ENCODE measurements at regions not wholly inside any gene's neighbourhood (a gene's known extent, or its start where the extent isn't known, plus 50 kb on each side); places are given as distances from the start of the nearest gene placed in this dataset.
"Not testable (repeated sequence)": the region's sequence is repeated elsewhere in the genome, so short reads cannot be mapped to it uniquely, and the experiment has no call there.

DNA sequence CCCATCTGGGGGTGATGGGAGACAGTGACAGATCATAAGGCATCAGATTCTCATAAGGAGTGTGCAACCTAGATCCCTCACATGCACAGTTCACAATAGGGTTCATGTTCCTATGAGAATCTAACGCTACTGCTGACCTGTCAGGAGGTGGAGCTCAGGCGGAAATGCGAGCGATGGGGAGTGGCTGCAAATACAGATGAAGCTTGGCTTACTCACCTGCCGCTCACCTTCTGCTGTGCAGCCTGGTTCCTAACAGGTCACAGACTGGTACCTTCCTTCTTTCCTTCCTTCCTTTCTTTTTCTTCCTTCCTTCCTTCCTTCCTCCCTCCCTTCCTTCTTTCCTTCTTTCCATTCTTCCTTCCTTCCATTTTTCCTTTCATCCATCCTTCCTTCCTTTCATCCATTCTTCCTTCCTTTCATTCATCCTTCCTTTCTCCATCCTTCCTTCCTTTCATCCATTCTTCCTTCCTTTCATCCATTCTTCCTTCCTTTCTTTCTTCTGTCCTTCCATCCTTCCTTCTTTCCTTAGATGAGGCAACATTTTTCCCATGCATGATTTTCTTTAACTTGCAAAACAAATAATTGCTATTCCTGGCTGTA lies 370.0 kb upstream of the AUTS2 start:
- no peak for DNase-seq (ENCODE audit: low read depth, low spot score)
- no peak overlapping the region for H3K27ac ChIP-seq

DNA sequence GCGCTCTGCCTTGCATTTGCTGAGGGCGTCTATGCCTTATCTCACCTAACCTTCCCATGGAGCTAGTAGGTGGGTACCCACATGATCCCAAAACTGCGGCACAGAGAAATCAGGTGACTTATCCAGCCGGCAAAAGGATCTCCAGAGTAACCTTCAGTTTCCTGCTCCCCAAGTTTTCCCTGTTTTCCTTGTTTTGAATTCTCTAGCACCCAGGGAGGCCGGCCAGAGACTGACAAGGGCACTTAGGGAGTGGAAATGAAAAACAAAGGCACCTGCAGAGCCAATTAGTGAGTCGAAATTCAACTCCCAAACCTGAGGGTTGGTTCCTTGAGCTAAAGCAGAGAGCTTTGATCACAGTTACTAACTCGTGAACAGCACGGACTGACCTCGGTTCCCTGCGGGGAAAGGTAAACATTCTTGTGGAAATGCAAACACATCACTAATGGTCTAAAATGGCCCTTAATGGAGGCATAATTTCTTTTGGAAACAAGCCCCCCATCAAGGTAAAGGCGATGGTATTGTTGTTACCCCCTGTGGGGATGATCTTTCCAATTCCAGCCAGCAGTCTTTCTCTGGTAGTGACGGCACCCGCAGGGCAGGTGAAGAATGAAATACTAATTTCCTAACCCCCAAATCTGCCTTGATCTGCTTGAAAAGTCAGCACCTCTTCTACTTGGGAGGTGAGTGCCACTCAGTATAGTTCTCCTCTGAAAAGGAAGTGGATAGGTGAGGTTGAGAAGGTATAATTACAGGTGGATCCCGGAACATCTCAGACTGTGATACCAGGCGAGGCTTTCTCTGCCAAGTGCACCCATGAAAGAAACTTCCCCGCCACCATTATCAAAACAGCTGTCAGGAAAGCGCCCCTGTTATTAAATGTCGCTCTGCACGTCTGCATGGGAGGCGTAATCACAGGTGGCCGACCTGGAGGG lies 365.6 kb upstream of the AUTS2 start:
- H3K27ac ChIP-seq = no peak overlapping the region
- DNase-seq (ENCODE audit: low read depth, low spot score) = no peak

DNA sequence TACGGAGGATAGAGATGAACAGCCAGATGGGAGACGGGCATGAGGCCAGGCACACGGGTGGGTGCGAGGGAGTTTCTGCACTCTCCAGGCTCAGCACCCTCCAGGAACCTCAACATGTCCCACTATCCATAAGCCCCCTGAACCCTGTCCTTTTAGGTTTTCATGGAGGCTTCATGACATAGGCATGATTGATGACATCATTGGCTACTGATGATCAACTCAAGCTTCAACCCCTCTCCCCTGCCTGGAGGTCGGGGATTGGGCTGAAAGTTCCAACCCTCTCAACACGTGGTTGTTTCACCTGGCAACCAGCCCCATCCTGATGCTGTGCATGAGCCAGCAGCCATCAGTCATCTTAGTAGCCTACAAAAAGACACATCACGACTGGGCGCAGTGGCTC lies 360.7 kb upstream of the AUTS2 start:
- no peak for DNase-seq (ENCODE audit: low read depth, low spot score)
- H3K27ac ChIP-seq = no peak overlapping the region

DNA sequence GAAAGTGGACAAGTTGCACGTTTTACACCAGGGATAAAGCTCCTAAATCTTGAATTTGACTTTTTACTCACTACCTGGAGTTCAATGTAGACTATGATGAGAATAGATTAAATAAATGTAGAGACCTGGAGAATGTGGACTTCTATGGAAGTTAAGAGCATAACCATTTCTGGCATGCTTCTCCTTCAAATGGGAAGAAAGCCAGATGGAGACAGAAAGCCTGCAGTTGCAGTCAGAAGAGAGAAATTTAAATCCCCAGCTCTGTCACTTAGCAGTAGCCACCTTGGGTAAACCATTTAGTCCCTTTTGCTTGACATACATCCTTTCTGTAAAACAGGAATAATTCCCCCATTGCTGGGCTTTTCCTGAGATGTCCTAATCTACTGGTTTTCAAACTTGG lies 355.3 kb upstream of the AUTS2 start:
- DNase-seq (ENCODE audit: low read depth, low spot score) = no peak
- no peak overlapping the region for H3K27ac ChIP-seq

DNA sequence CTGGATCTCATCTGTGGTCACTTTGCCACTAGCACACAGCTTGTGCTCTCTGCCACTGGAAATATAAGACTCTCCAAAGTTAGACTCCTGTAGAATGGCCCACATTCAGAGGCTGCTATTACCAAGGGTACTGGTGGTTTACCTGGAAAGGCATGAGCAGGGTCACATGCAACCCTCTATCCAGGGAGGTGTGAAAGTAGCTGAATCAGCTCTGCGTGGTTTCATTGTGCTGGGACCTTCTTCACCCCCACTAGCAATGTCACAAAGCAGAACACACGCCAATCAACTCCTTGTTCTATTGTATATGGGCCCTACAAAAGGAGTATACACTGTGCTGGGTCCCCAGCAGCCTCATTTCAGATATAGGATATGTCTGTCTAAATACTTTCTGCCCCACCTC lies 353.6 kb upstream of the AUTS2 start:
- H3K27ac ChIP-seq = no peak overlapping the region
- DNase-seq (ENCODE audit: low read depth, low spot score) = no peak

DNA sequence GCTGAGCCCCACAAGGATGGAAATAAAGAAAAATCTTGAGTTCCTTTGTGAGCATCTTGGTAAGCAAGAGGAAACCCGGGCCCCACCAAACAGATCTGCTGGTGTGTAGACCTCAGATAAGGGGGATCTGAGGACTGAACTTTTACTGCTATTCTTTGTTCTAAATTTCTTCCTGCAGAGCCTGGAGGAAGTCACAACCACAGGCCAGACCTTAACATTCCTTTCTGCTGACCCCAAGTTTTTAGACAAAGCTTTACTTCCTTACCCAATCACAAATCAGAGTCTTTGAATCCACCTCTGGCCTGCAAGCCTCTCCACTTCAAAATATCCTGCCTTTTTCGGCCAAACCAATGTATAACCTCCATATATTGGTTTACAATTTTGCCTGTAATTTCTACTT lies 352.6 kb upstream of the AUTS2 start:
- no peak overlapping the region for H3K27ac ChIP-seq
- DNase-seq (ENCODE audit: low read depth, low spot score) = no peak

DNA sequence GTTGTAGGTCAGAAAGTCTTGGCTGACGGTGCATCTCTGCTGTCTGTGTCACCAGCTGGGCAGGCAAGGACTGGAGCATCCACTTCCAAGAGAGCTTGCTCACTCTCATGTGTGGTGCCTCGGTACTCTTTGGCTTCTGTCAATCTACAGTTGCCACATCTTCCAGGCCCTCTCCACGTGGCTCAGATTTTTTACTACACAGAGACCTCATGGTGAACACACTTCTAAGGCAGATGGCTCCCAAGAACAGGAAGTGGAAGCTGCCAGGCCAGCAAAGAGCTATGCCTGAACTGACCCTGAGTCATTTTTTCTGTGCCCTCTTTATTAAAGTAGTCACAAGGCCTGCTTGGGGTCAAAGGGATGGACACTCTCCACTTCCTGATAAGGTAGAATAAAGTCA lies 351.5 kb upstream of the AUTS2 start:
- H3K27ac ChIP-seq = no peak overlapping the region
- no peak for DNase-seq (ENCODE audit: low read depth, low spot score)

DNA sequence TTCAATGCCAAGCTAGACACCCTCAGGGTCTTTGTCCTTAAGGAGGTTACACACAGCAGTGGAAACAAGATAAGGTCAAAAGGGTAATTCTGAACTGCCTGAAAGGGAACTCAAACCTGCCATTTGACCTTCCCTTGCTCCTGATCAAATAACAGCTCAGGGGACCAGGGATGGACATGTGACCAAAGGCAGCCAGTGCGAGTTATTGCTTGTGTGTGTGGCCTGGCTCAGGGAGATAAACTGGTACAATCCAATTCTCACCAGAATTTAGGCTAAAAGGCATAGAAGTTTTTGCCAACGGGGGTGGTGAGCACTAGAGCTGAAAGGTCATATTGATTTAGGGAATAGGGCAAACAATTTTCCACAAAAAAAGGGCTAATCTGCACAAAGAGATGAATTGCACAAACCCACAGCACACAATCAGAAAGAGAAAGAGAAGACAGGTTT lies 349.9 kb upstream of the AUTS2 start:
- not testable (repeated sequence) for H3K27ac ChIP-seq; DNase-seq (ENCODE audit: low read depth, low spot score)

DNA sequence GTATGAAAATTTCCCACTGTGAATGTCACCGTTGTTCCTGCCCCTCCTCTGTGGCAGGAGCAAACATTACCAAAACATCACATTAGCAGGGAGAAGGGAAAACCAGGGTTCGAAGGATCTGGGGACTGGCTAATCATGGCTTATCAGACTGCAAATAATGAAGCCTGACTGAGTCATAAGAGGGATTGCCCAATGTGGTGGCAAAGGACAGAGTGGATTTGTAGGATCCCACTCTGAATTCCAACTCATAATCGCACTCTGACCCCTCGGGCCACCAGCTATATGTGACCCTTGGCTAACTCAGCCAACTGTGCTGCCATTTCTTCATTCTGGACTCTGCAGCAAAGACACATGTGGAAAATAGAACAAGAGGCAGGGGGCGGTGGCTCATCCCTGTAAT lies 347.3 kb upstream of the AUTS2 start:
- DNase-seq (ENCODE audit: low read depth, low spot score) = no peak
- no peak overlapping the region for H3K27ac ChIP-seq

DNA sequence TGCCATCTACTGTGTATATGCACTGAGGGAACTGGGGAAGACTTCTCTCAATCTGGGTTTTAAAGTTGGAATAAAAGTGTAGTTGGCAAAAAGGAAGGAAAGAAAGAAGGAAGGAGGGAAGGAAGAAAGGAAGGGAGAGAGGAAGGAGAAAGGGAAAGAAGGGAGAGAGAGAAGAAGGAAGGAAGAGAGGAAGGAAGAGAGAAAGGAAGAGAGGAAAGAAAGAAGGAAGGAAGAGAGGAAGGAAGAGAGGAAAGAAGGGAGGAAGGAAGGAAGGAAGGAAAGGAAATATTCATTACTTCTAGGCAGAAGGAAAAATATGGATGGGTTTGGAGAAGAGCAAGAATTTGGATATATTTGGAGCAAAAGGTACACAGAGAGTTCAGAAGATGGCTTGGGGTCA lies 343.6 kb upstream of the AUTS2 start:
- DNase-seq (ENCODE audit: low read depth, low spot score) = no peak
- no peak overlapping the region for H3K27ac ChIP-seq

DNA sequence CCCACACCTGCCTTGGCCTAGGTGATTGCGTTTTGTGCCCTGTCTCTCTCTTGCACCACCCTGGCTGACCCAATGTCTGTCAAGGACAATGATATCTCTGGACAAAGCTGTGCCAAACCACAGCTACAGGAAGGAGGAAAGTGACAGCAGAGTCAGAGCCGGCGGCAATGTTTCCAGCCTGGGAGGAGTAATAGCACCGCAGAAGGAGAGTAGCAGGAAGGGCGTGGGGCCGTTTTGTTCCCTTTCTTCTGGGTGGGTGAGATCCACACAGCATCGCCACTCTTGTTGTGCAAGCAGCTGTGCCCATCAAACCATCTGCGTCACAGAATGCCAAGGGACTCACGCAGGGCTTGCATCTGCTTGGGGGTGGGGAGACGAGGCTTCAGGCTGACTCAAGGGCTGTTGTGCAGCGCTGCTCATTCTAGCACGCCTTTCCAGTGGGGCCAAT lies 341.6 kb upstream of the AUTS2 start:
- no peak overlapping the region for H3K27ac ChIP-seq
- no peak for DNase-seq (ENCODE audit: low read depth, low spot score)

DNA sequence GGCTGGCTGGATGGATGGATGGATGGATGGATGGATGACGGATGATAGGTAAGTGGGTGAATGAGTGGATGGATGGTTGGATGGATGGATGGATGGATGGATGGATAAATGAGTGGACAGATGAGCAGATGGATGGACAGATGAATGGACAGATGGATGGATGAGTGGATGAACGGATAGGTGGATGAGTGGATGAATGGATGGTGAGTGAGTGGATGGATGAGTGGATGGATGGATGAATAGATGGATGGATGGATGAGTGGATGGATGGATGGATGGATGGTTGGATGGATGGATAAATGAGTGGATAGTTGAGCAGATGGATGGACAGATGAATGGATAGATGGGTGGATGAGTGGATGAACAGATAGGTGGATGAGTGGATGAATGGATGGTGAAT lies 340.7 kb upstream of the AUTS2 start:
- no peak overlapping the region for H3K27ac ChIP-seq
- no peak for DNase-seq (ENCODE audit: low read depth, low spot score)

DNA sequence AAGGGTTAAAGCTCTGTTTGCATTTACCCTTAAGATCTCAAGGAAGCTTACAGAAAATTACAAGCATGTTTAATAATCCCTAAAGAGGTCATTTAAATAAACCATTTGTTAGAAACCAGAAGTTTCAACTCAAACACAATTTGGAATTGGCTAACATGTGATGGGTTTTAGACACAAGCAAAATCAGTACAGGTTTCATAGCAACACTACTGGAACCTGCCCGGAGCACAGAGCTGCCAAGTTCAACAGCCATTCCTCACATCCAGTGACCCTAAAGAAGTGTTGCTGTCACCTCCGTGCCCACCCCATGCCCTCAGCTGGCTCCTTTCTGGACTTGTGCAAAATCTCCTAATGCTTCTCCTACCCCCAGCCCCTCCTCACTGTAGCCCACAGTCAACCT lies 338.8 kb upstream of the AUTS2 start:
- H3K27ac ChIP-seq = no peak overlapping the region
- DNase-seq (ENCODE audit: low read depth, low spot score) = no peak

DNA sequence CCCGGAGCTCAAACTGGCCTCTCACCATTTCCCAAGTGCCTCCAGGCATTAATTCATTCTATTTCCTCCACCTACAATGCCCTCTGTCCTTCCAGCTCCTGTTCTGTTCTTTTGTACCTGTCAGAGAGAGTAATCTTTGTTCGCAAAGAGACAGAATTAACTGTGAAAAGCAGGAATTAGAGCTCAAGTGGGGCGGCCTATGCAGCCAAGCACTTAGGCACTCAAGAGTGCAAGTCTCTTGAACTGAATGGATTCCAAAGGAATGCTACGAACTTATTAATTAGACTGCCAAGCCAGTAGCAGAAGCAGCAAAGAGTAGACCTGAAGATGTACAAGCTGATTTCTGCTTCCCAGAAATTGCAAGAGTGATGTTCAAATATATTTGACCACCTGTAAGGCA lies 338.3 kb upstream of the AUTS2 start:
- no peak for DNase-seq (ENCODE audit: low read depth, low spot score)
- H3K27ac ChIP-seq = no peak overlapping the region

DNA sequence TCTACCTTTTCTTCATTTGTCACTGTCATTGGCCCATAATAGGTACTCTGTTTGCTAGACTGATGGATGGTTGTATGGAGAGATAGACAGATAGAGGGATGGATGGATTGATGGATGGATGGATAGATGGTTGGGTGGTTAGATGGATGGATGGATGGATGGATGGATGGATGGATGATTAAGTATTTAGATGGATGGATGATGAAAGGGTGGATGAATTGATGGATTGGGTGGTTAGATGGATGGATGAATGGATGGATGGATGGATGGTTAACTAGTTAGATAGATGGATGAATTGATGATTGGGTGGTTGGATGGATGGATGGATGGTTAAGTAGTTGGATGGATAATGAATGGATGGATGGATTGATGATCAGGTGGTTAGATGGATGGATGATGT lies 334.7 kb upstream of the AUTS2 start:
- no peak for DNase-seq (ENCODE audit: low read depth, low spot score)
- no peak overlapping the region for H3K27ac ChIP-seq

DNA sequence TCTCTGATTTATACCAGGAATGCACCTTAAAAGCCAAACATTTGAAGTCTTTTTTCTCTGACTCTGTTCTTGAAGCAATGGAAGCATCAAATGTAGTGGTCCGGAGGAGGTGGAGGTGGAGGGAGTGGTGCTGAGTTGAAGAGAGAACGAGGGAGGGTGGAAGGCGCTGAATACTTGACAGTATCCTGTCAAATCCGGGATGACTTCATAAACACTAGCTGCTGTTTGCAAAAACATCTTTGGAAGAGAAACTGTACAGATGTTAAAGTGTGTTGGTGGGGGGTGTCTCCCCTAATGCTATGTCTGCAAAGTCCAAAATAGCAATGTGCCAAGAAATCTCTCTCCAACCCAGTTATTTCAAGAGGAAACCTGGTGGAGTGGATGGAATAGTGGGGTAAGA lies 328.5 kb upstream of the AUTS2 start:
- DNase-seq (ENCODE audit: low read depth, low spot score) = no peak
- no peak overlapping the region for H3K27ac ChIP-seq

DNA sequence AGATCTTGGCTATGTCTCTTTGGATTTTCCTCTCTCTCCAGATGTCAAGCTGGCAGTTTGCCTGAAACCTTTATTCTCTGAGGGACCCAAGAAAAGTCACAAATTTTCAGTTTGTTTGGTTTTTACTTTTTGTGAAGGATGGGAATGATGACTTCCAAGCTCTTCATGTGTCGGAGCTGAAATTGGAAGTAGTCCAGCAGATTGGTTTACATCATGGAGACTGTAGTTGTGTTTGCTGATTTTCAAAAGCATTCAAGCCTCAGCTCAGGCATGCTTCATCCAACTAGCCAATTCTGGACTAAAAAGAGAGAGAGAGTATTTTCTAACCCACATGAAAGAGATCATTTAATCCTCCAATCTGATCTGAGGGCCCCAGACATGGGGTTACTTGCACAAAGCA lies 326.2 kb upstream of the AUTS2 start:
- no peak overlapping the region for H3K27ac ChIP-seq
- DNase-seq (ENCODE audit: low read depth, low spot score) = no peak

DNA sequence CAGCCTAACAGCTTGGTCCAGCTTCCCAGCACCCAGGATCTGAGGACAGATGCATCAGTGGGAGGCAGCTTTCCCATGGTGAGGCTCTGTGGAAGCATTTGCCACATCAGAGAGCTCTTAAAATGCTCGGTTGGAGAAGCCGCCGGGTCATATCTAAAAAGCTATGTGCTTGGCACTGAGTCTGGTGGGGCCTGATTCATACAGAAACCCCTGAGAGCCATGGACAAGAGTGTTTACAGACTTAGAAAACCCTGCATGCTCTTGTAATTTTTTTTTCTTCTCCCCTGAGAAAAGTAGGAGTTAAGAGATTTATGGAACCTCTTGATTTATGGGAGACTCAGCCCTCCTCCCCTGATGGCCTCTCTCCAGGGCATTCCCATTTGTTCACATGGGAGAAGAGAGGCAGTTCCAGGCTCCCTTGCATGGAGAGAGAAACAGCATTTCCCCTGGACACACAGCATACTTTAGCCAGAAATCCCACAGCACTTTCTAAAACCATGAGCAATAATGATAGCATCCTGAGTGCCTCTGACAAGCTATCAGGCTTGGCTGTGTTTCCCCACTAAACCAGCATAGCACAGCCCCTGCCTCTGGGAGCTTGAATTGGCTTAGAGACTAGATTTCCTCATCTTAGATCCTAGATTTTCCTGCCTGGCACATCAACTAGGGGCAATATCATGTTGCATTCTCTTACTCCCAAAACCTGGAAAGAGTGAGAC lies 322.1 kb upstream of the AUTS2 start:
- no peak overlapping the region for H3K27ac ChIP-seq
- DNase-seq (ENCODE audit: low read depth, low spot score) = no peak

DNA sequence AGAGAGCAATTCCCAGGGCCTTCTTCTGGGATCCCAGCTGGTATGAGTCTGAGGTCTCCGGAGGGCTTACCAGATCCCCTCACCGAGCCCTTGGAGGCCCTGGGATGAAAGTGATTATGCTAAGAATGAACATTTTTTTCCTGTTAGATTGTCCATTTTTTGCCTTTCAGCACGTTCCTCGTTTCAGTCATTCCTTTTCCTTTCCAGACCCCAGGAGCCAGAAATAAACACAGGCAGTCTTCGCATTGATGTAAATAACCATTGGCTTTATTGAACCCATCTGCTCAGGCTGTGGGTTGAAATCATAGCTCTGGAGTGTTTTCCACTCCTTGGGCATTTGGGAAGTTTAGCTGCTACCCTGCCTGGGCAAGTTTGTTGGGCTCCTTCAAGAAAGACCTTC lies 320.9 kb upstream of the AUTS2 start:
- no peak overlapping the region for H3K27ac ChIP-seq

DNA sequence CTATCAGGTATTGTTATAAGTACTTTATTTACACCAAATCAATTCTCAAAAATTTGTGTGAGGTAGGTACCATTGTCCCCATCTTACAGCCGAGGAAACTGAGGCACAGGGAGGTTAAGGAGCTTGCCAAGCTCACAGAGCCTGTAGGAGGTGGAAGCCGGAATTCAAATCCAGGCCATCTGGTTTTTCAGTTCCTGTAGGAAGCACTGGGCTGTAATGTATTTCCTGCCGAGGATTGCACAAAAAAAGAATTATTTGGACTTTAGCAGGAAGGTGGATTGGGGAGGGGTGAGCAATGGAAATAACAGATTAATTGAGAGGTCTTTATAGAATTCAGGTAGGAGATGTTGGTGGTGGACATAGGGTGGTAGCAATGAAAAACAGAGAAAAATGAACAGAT lies 315.3 kb upstream of the AUTS2 start:
- DNase-seq (ENCODE audit: low read depth, low spot score) = no peak
- H3K27ac ChIP-seq = no peak overlapping the region

More for the DNA sequence above, 320.9 kb upstream of the AUTS2 start:
- DNase-seq (ENCODE audit: low read depth, low spot score) = no peak

DNA sequence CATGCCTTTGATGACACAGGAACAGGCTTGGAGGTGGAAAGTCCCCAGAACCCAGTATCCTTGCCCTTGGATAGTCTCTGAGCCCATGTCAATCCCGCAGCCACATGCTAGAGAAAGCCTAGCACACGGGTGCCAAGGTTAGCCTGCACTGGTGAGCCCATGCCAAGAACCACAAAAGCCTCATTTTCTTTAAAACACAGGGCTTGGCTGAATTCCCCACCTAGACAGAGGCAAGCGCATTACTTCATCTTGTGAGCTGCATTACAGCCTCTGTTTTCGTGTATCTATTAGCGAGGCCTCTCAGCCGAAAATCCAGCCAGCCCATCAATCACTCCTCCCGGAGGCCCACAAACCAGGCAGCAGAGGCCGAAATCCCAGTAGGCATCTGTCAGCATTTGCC lies 314.9 kb upstream of the AUTS2 start:
- no peak overlapping the region for H3K27ac ChIP-seq
- no peak for DNase-seq (ENCODE audit: low read depth, low spot score)

Data from epithelial cell of prostate (primary cell).